ENCODE measurements at regions not wholly inside any gene's neighbourhood (a gene's known extent, or its start where the extent isn't known, plus 50 kb on each side); places are given as distances from the start of the nearest gene placed in this dataset.

DNA sequence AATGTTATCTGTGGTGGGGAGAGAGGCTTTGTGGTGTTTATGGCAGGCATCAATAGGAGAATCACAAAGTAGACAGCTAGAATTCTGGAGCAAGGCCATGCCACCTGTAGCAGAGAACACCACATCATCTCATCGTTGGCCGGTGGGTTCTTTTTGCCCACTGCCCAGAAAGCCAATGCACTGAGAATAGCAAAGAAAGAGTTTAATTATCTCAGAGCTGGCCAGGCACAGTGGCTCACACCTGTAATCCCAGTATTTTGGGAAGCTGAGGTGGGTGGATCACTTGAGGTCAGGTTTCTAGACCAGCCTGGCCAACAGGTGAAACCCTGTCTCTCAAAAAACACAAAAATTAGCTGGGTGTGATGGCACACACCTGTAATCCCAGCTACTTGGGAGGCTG lies 99.2 kb upstream of the COG2 start:
- TF ChIP-seq, protein P1, sequence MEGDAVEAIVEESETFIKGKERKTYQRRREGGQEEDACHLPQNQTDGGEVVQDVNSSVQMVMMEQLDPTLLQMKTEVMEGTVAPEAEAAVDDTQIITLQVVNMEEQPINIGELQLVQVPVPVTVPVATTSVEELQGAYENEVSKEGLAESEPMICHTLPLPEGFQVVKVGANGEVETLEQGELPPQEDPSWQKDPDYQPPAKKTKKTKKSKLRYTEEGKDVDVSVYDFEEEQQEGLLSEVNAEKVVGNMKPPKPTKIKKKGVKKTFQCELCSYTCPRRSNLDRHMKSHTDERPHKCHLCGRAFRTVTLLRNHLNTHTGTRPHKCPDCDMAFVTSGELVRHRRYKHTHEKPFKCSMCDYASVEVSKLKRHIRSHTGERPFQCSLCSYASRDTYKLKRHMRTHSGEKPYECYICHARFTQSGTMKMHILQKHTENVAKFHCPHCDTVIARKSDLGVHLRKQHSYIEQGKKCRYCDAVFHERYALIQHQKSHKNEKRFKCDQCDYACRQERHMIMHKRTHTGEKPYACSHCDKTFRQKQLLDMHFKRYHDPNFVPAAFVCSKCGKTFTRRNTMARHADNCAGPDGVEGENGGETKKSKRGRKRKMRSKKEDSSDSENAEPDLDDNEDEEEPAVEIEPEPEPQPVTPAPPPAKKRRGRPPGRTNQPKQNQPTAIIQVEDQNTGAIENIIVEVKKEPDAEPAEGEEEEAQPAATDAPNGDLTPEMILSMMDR (conservative IDR thresholded peaks at IDR 0.05 in 1 of 2, IDR thresholded peaks at IDR 0.05 in 1 of 2; ENCODE audit: extremely low read depth in 1 of 2, insufficient read depth in 1 of 2, low read depth in 1 of 2, low read length in 2 of 2): no peak
- TF ChIP-seq EZH2 (IDR thresholded peaks at IDR 0.05; ENCODE audit: borderline replicate concordance, low read length): no peak
